Psoas muscle (tissue), 7 donors: ENCODE measurements at regions not wholly inside any gene's neighbourhood (a gene's known extent, or its start where the extent isn't known, plus 50 kb on each side); places are given as distances from the start of the nearest gene placed in this dataset.

Experiments
- ATAC-seq, 4 donors: fragments of 200-7000 bp; cut with Tn5 transposase; one replicate each; pipeline ENCODE4 v1.9.1; 2020; ENCODE audit warnings: moderate library complexity in 3 of 4, mild to moderate bottlenecking in 2 of 4
- DNase-seq, 2 donors: peaks; one replicate each; pipeline ENCODE4 v3.0.0-alpha.2; 2020
- H3K27ac ChIP-seq: fragments of 200-600 bp; one replicate; pipeline ENCODE4 v1.8.0; 2022
- H3K27me3 ChIP-seq, 3 donors: fragments of 200-600 bp in 1 of 3; one replicate each; pipeline versions ENCODE4 v1.6.1 to v1.8.0; 2013 to 2022; ENCODE audit warnings: low read length in 2 of 3, mild to moderate bottlenecking in 2 of 3, moderate library complexity in 1 of 3; ENCODE audit not compliant: insufficient read depth in 3 of 3
- H3K36me3 ChIP-seq, 2 donors: fragments of 200-600 bp in 1 of 2; one replicate each; pipeline versions ENCODE4 v1.6.1 to v1.8.0; 2013 to 2022; ENCODE audit warnings: low read depth in 1 of 2, mild to moderate bottlenecking in 1 of 2, moderate library complexity in 1 of 2; ENCODE audit not compliant: insufficient read depth in 1 of 2
- H3K4me1 ChIP-seq: fragments of 200-600 bp; one replicate; pipeline ENCODE4 v1.8.0; 2022
- H3K4me3 ChIP-seq: fragments of 200-600 bp; one replicate; pipeline ENCODE4 v1.8.0; 2022; ENCODE audit warnings: mild to moderate bottlenecking
- H3K9me3 ChIP-seq: fragments of 200-600 bp; one replicate; pipeline ENCODE4 v1.8.0; 2022
- WGBS, 3 donors: extraction: QIAGEN DNeasy Blood & Tissue Kit; methylation state at CpG; one replicate each; pipeline versions ENCODE4 v1.1.6 to v1.1.7; 2013; 5-methylcytosine and 5-hydroxymethylcytosine counted together
- intact Hi-C, 2 donors: fragments of 100-400 bp; cut with DNase I; formaldehyde crosslinking; loops; one replicate each; pipeline versions ENCODE4 v1.11.0 to v1.14.2; 2022
- TF ChIP-seq, protein P1 (sequence below): fragments of 200-600 bp; IDR thresholded peaks from one replicate; pipeline ENCODE4 v1.8.0; 2022; ENCODE audit warnings: antibody characterized with exemption
- donor health status: healthy with polysubstance abuse.
- donor health status: DM: no; HTN: no; CAD: no; lungs with moderate emphysema.
- donor health status: Bipolar disorder and iron deficiency.
- donor health status: healthy.
- donor health status: DM: yes; HTN: yes; CAD: no.
- donor health status: DM: no; HTN: no; CAD: no.
- donor health status: DM: yes; HTN: yes; CAD: no.

DNA sequence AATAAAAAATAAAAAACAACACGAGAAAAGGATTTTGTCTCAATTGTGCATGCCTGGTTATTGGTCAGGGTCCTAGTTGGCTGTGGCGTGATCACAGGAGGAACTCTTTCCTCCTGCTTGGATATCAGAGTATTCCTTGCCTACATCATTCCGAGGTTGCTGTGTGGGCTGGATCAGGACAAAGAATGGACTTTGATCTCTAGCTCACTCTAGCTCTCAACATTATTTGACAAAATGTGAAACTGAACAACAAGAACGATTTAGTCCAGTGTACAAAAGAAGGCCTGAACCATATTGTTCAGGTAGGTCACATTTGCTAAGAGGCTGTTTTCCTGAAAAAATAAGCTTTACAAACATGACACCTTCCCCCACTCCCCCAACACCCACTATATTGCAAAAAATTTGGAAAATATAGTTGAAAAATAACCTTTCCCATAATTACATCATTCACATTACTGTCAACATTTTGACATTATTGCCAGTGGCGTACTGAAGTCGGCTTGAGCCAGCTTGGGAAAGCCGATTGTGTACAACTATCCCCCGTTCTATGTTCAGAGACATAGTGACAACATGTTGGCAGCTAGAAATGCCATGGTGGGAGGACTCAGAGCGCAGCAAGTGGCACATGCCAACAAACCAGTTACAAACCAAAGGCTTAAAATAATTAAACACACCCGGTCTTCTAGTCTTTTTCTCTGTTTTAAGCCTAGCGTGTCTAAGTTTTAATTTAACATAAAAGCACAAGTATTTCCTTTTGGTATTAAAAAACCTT lies 179.0 kb downstream of the LPIN1 start:
- no peak for ATAC-seq
- H3K4me3 ChIP-seq, result no peak overlapping the region
- DNase-seq, result no peak
- intact Hi-C loops, result no loop called here
- no peak overlapping the region for H3K27ac ChIP-seq
- H3K4me1 ChIP-seq, result no peaks in the 10 kb centered on the region
- WGBS, 3 donors, result 49 to 68% (median 61%) methylated on average over 11 of the region's 11 CpGs
- no peaks in the 10 kb centered on the region for H3K36me3 ChIP-seq
- H3K27me3 ChIP-seq, result peaks cover 0 to 4% (median 0%) of the 10 kb centered on the region in 3 donors
- TF ChIP-seq, protein P1, sequence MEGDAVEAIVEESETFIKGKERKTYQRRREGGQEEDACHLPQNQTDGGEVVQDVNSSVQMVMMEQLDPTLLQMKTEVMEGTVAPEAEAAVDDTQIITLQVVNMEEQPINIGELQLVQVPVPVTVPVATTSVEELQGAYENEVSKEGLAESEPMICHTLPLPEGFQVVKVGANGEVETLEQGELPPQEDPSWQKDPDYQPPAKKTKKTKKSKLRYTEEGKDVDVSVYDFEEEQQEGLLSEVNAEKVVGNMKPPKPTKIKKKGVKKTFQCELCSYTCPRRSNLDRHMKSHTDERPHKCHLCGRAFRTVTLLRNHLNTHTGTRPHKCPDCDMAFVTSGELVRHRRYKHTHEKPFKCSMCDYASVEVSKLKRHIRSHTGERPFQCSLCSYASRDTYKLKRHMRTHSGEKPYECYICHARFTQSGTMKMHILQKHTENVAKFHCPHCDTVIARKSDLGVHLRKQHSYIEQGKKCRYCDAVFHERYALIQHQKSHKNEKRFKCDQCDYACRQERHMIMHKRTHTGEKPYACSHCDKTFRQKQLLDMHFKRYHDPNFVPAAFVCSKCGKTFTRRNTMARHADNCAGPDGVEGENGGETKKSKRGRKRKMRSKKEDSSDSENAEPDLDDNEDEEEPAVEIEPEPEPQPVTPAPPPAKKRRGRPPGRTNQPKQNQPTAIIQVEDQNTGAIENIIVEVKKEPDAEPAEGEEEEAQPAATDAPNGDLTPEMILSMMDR, result no peak
- no peaks in the 10 kb centered on the region for H3K9me3 ChIP-seq

DNA sequence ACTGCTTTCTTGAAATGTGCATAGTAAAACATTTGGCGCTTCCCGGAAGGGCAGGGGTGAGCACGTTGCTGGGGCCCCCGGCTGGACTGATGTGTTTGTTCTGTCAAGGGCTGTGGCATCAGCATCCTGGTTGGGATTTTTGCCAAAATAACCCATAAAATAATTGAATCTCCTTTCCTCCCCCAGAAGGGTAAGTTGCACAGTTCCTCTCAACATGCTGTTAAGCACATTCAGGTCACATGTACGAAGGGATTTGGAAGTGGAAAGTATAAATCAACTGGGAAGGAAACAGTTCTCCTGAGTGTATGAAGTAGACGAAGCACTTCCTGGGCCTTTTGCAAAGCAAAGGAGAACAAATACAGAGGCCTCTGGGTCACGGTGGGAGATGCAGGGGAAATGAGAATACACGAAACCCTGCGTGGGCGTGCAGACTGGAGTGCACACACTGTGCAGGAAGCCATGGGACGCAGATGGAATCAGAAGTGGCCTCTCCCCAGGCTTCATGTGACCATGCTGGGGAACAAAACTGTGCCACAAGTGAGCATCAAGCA lies 183.9 kb downstream of the LPIN1 start:
- H3K4me3 ChIP-seq, result no peak overlapping the region
- H3K27me3 ChIP-seq, result peaks cover 0 to 2% (median 0%) of the 10 kb centered on the region in 3 donors
- intact Hi-C loops, result no loop called here
- no peaks in the 10 kb centered on the region for H3K9me3 ChIP-seq
- no peaks in the 10 kb centered on the region for H3K4me1 ChIP-seq
- WGBS, 3 donors, result 59 to 66% (median 64%) methylated on average over 11 of the region's 11 CpGs
- peak in 1 of 2 donors; percentile 31 for DNase-seq
- no peak for ATAC-seq
- TF ChIP-seq, protein P1, result no peak
- H3K27ac ChIP-seq, result no peak overlapping the region
- no peaks in the 10 kb centered on the region for H3K36me3 ChIP-seq

DNA sequence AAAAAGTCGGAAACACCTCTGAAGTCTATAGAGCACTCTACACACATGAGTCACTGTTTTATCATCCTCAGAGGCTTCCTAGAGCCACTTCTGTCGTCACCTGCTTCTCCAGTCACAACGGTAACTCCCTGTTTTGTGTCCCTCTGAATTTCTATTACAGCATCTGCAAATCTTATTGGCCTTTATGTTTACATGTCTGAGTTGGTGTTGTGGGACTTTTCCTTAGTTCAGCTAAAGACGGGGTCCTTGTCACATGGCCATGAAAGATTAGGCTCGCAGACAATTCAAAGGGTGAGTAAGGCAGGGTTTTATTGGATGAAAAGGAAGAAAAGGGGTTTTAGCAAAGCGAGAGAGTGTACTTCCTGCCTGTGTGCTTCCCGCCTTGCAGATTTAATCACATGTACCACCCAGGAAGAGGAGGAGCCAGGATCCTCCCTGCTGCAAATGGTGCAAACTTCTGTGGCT lies 185.6 kb downstream of the LPIN1 start:
- no peak overlapping the region for H3K4me3 ChIP-seq
- no peak overlapping the region for H3K27ac ChIP-seq
- intact Hi-C loops, result no loop called here
- no peaks in the 10 kb centered on the region for H3K36me3 ChIP-seq
- 90 to 92% (median 92%) methylated on average over 7 of the region's 7 CpGs for WGBS, 3 donors
- ATAC-seq (no peak), DNase-seq (no peak)
- no peaks in the 10 kb centered on the region for H3K9me3 ChIP-seq
- H3K27me3 ChIP-seq, result peaks cover 0 to 2% (median 0%) of the 10 kb centered on the region in 3 donors
- no peaks in the 10 kb centered on the region for H3K4me1 ChIP-seq
- TF ChIP-seq, protein P1, result no peak

- Histone ChIP-seq H3K4me3 (no peak overlapping the region), H3K36me3 (no peaks in the 10 kb centered on the region), H3K9me3 (no peaks in the 10 kb centered on the region), H3K27ac (no peak overlapping the region), H3K4me1 (no peaks in the 10 kb centered on the region), H3K27me3 (peaks cover 0 to 2% (median 0%) of the 10 kb centered on the region in 3 donors)
- WGBS, 3 donors, result 90 to 91% (median 90%) methylated on average over 3 of the region's 3 CpGs
- TF ChIP-seq, protein P1, result no peak
- DNase-seq, result no peak
- intact Hi-C loops, result no loop called here
- ATAC-seq, result no peak
Observed at GRCh38 chr2:11932962-11933361, 186.5 kb downstream of the LPIN1 start.
